ENCODE measurements at regions not wholly inside any gene's neighbourhood (a gene's known extent, or its start where the extent isn't known, plus 50 kb on each side); places are given as distances from the start of the nearest gene placed in this dataset.

DNA sequence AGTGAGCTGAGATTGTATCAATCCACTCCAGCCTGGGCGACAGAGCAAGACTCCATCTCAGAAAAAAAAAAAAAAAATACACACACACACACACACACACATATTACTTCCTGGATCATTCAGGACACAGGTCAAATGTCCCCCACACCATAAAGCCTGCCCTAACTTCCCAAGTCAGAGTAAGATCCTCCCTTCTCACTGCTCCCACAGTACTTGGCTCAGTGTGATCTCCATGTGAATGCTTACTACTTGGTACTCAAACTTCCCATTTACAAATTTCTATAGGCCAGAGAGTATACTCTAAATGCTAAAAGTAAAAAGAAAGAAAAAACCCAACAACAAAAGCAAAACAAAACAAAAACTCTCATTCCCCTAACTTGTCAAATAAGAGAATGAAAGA lies 386.8 kb downstream of the SLITRK6 start:
- H3K27ac ChIP-seq = no peak overlapping the region
- TF ChIP-seq CTCF (conservative IDR thresholded peaks at IDR 0.05) (no peak), ZFX (IDR thresholded peaks at IDR 0.05) (no peak)

DNA sequence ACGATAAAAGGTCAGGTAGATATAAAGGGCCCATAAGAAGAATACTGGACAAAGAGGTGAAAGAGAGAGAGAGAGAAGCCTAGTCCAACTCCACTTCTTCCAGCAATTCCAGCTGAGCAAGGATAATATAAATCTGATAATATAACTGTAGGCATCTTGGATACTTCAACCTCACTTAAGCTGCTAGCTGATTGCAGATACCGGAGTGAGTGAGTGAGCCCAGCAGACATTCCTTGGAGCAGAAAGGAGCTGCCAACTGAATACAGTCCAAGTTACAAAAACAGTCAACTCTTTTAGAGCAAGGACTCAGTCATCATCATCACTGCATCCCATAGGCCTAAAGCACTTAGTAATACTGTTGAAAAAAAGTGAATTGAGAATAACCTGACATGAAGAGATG lies 387.6 kb downstream of the SLITRK6 start:
- TF ChIP-seq ZFX (IDR thresholded peaks at IDR 0.05) = no peak
- TF ChIP-seq CTCF (conservative IDR thresholded peaks at IDR 0.05) = no peak

DNA sequence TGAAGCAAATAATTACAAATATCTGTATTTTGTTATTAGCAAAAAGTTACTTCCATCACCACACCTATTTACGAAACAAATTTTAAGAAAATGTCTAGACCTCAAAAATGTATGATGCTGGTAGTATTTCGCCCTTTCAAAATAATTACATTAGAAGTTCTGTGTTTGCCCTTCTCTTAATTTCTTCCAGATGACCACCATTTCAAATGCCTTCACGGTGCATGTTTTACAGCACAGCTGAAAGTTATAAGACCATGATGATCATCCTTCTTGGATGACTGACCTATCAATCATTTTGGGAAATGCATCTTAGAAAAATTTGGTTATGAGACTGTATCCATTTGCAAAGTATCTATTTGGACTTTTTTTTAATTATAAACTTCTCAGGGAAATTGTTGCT lies 390.8 kb downstream of the SLITRK6 start:
- TF ChIP-seq ZFX (IDR thresholded peaks at IDR 0.05) (no peak), CTCF (conservative IDR thresholded peaks at IDR 0.05) (no peak)
- no peak overlapping the region for H3K27ac ChIP-seq

More for the DNA sequence above, 387.6 kb downstream of the SLITRK6 start:
- H3K27ac ChIP-seq = no peak overlapping the region

DNA sequence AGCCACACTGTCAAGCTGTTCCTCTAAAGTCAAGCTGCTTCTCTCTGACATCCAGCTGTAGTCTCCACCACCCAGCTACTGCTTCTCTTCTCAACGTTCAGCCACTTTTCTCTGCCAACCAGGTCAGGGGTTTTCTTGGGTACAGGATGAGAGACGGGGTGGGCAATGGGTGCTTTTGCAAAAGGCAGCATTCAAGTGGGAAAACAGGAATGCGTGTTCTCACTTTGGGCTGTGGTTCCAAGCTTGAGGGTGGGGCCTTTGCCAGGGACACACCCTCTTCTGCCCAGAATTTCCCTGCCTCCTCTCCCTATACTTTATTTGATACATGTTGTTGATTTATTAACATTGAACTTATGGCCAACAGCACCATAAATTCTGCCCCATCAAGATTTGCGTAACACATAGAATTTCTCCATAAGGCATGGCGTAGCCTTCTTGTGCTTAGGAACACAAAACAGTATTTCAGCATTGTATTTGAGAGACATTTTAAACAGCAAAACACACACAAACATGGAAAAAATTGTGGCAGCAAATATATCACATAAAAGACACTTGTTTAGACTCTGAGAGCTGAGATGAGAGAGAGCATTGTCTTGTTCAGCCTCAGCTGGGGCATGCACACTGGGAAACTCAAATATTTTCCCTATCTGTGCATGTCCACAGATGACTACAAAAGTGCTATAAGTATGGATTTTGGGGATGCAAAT lies 392.8 kb downstream of the SLITRK6 start:
- no peak overlapping the region for H3K27ac ChIP-seq
- TF ChIP-seq ZFX (IDR thresholded peaks at IDR 0.05) = no peak
- TF ChIP-seq CTCF (conservative IDR thresholded peaks at IDR 0.05) = no peak

GRCh38 chr13:85405316-85405897 lies 393.8 kb downstream of the SLITRK6 start:
- TF ChIP-seq ZFX (IDR thresholded peaks at IDR 0.05) = no peak
- no peak for TF ChIP-seq CTCF (conservative IDR thresholded peaks at IDR 0.05)

GRCh38 chr13:85386424-85386823 lies 412.8 kb downstream of the SLITRK6 start:
- TF ChIP-seq ZFX (IDR thresholded peaks at IDR 0.05) = no peak
- no peak for TF ChIP-seq CTCF (conservative IDR thresholded peaks at IDR 0.05)
- H3K27ac ChIP-seq = no peak overlapping the region

More at GRCh38 chr13:85405316-85405897, 393.8 kb downstream of the SLITRK6 start:
- no peak overlapping the region for H3K27ac ChIP-seq

- TF ChIP-seq CTCF (conservative IDR thresholded peaks at IDR 0.05) = no peak
- no peak for TF ChIP-seq ZFX (IDR thresholded peaks at IDR 0.05)
- no peak overlapping the region for H3K27ac ChIP-seq
Measured at GRCh38 chr13:85383291-85383690, 415.9 kb downstream of the SLITRK6 start.
